Vagina (tissue), 2 donors: ENCODE measurements at regions not wholly inside any gene's neighbourhood (a gene's known extent, or its start where the extent isn't known, plus 50 kb on each side); places are given as distances from the start of the nearest gene placed in this dataset.

Experiments used
- CTCF ChIP-seq, 3 experiments: fragments of 450-650 bp in 2 of 3; fragments of 200-600 bp in 1 of 3; sonication (generic) in 1 of 3; IDR thresholded peaks; one replicate each; pipeline ENCODE4 v1.5.1; 2017 to 2019; ENCODE audit warnings: antibody characterized with exemption in 3 of 3, mild to moderate bottlenecking in 2 of 3, moderate library complexity in 2 of 3
- POLR2AphosphoS5 ChIP-seq, 2 donors: sonication (generic); formaldehyde crosslinking; IDR thresholded peaks; one replicate each; pipeline ENCODE4 v1.9.0; 2017; ENCODE audit warnings: antibody characterized with exemption in 2 of 2, mild to moderate bottlenecking in 2 of 2, low read depth in 1 of 2; ENCODE audit not compliant: insufficient read depth in 1 of 2

GRCh38 chr13:22229916-22230315 is 559.0 kb downstream of the FGF9 start:
- TF ChIP-seq CTCF (IDR thresholded peaks at IDR 0.05): no peak
- TF ChIP-seq POLR2AphosphoS5 (IDR thresholded peaks at IDR 0.05; ENCODE audit: insufficient read depth in 1 of 2, low read depth in 1 of 2): no peak
